Prostate gland (tissue), 2 donors: ENCODE measurements at regions not wholly inside any gene's neighbourhood (a gene's known extent, or its start where the extent isn't known, plus 50 kb on each side); places are given as distances from the start of the nearest gene placed in this dataset.
"Not testable (repeated sequence)": the region's sequence is repeated elsewhere in the genome, so short reads cannot be mapped to it uniquely, and the experiment has no call there.

Experiments used
- POLR2A ChIP-seq: fragments of 450-650 bp; IDR thresholded peaks from one replicate; pipeline ENCODE4 v1.6.1; 2016; ENCODE audit warnings: antibody characterized with exemption, mild to moderate bottlenecking
- POLR2AphosphoS5 ChIP-seq: sonication (generic); formaldehyde crosslinking; IDR thresholded peaks from one replicate; pipeline ENCODE4 v1.6.1; 2017; ENCODE audit warnings: antibody characterized with exemption
- TF ChIP-seq, protein P1 (sequence below), 4 experiments: fragments of 200-600 bp in 2 of 4; fragments of 450-650 bp in 2 of 4; sonication (generic) in 2 of 4; IDR thresholded peaks; 1 replicate in 3 of 4; 2 replicates in 1 of 4; pipeline ENCODE4 v1.5.1; 2016 to 2019; ENCODE audit warnings: antibody characterized with exemption in 4 of 4, mild to moderate bottlenecking in 2 of 4, moderate library complexity in 2 of 4

DNA sequence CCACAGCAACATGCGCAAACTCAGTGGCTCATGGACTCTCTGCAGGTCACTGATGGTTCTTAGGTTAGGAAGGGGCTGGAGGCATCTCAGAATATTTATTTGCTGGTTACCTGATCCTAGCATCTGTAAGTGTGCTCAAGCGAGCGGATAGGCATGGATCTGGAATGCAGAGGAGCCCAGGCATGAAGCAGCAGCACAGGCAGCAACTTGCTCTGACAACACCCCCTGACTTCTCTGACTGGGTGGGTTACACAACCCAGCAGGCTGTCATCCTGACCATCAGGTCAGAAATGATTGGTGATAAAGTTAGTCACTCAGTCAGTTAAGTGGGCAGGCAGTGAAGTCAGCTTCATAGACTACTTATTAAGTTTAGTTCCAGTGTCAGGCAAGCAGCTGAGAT, 50.4 kb upstream of the CTSV start:
- TF ChIP-seq, protein P1, sequence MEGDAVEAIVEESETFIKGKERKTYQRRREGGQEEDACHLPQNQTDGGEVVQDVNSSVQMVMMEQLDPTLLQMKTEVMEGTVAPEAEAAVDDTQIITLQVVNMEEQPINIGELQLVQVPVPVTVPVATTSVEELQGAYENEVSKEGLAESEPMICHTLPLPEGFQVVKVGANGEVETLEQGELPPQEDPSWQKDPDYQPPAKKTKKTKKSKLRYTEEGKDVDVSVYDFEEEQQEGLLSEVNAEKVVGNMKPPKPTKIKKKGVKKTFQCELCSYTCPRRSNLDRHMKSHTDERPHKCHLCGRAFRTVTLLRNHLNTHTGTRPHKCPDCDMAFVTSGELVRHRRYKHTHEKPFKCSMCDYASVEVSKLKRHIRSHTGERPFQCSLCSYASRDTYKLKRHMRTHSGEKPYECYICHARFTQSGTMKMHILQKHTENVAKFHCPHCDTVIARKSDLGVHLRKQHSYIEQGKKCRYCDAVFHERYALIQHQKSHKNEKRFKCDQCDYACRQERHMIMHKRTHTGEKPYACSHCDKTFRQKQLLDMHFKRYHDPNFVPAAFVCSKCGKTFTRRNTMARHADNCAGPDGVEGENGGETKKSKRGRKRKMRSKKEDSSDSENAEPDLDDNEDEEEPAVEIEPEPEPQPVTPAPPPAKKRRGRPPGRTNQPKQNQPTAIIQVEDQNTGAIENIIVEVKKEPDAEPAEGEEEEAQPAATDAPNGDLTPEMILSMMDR (IDR thresholded peaks at IDR 0.05), result not testable (repeated sequence)
- TF ChIP-seq POLR2A, POLR2AphosphoS5: not testable (repeated sequence)
